Adrenal gland (tissue), 5 donors: ENCODE measurements at regions not wholly inside any gene's neighbourhood (a gene's known extent, or its start where the extent isn't known, plus 50 kb on each side); places are given as distances from the start of the nearest gene placed in this dataset.

Experiments
- CTCF ChIP-seq, 6 experiments: fragments of 450-650 bp in 4 of 6; fragments of 200-600 bp in 2 of 6; sonication (generic) in 1 of 6; IDR thresholded peaks; 1 replicate in 5 of 6; 2 replicates in 1 of 6; pipeline versions ENCODE4 v1.5.1 to v1.8.0; 2016 to 2021; ENCODE audit warnings: antibody characterized with exemption in 6 of 6, mild to moderate bottlenecking in 2 of 6, moderate library complexity in 1 of 6
- POLR2A ChIP-seq, 2 donors: fragments of 450-650 bp; IDR thresholded peaks; one replicate each; pipeline ENCODE4 v1.6.1; 2017; ENCODE audit warnings: antibody characterized with exemption in 2 of 2, mild to moderate bottlenecking in 2 of 2, moderate library complexity in 1 of 2
- donor health status: DM: no; HTN: no; CAD: no.

- TF ChIP-seq CTCF (IDR thresholded peaks at IDR 0.05) = no peak
- TF ChIP-seq POLR2A (IDR thresholded peaks at IDR 0.05) = no peak
These were observed 1768.0 kb upstream of the PCDH10 start for GRCh38 chr4:131381055-131381454.
